Thoracic aorta (tissue), 2 donors: ENCODE measurements at regions not wholly inside any gene's neighbourhood (a gene's known extent, or its start where the extent isn't known, plus 50 kb on each side); places are given as distances from the start of the nearest gene placed in this dataset.

Experiments used
- ATAC-seq: fragments of 150-250 bp; one replicate; pipeline ENCODE4 v1.8.0; 2017; ENCODE audit warnings: low read depth; ENCODE audit not compliant: insufficient number of reproducible peaks, low FRiP score
- DNase-seq: peaks from one replicate; pipeline ENCODE4 v3.0.0-alpha.2; 2020; ENCODE audit warnings: low spot score
- H3K27ac ChIP-seq, 2 donors: fragments of 200-600 bp; sonication (generic); 1 replicate in 1 of 2; 2 replicates in 1 of 2; pipeline ENCODE4 v1.5.1; 2016; ENCODE audit warnings: mild to moderate bottlenecking in 2 of 2, moderate library complexity in 2 of 2
- H3K27me3 ChIP-seq: fragments of 200-600 bp; sonication (generic); replicated peaks from 2 replicates; pipeline ENCODE4 v1.6.0; 2016; ENCODE audit warnings: mild to moderate bottlenecking; ENCODE audit not compliant: insufficient read depth
- H3K36me3 ChIP-seq: fragments of 200-600 bp; sonication (generic); one replicate; pipeline ENCODE4 v1.5.1; 2016
- H3K4me1 ChIP-seq, 2 donors: fragments of 200-600 bp; sonication (generic); 1 replicate in 1 of 2; 2 replicates in 1 of 2; pipeline versions ENCODE4 v1.5.1 to v1.6.0; 2016; ENCODE audit warnings: low read depth in 2 of 2, mild to moderate bottlenecking in 1 of 2; ENCODE audit not compliant: control insufficient read depth in 1 of 2
- H3K4me3 ChIP-seq: fragments of 200-600 bp; sonication (generic); 2 replicates; pipeline ENCODE4 v1.5.1; 2016; ENCODE audit warnings: mild to moderate bottlenecking
- H3K9me3 ChIP-seq: fragments of 200-600 bp; sonication (generic); 2 replicates; pipeline ENCODE4 v1.5.1; 2016
- TF ChIP-seq, protein P1 (sequence below): fragments of 200-600 bp; sonication (generic); IDR thresholded peaks from one replicate; pipeline ENCODE4 v1.5.1; 2019; ENCODE audit warnings: antibody characterized with exemption

DNA sequence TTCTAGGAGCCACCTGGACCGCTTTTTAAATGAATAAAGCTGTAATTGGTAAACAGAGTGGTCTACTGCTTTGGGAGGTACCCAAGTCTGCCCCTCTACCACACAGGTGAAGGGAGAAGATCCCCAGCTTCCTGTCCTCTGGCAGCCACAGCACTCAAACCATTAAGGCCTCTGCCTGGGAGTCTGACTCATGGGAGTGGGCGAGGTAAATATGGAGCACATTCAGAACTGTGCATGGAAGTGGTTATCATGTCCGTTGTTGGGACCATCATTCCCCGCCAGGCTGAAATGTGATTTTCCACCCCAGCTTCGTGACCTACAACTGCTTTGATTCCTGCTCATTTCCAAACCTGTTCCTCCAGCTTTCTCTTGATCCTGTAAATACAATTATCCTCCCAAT lies 59.5 kb upstream of the ALDH1B1 start:
- DNase-seq: no peak
- TF ChIP-seq, protein P1, sequence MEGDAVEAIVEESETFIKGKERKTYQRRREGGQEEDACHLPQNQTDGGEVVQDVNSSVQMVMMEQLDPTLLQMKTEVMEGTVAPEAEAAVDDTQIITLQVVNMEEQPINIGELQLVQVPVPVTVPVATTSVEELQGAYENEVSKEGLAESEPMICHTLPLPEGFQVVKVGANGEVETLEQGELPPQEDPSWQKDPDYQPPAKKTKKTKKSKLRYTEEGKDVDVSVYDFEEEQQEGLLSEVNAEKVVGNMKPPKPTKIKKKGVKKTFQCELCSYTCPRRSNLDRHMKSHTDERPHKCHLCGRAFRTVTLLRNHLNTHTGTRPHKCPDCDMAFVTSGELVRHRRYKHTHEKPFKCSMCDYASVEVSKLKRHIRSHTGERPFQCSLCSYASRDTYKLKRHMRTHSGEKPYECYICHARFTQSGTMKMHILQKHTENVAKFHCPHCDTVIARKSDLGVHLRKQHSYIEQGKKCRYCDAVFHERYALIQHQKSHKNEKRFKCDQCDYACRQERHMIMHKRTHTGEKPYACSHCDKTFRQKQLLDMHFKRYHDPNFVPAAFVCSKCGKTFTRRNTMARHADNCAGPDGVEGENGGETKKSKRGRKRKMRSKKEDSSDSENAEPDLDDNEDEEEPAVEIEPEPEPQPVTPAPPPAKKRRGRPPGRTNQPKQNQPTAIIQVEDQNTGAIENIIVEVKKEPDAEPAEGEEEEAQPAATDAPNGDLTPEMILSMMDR: no peak
- Histone ChIP-seq H3K4me3 (no peak overlapping the region), H3K27me3 (no peaks in the 10 kb centered on the region), H3K4me1 (peaks cover 0 to 7% of the 10 kb centered on the region in 2 donors), H3K36me3 (no peaks in the 10 kb centered on the region), H3K27ac (no peak overlapping the region), H3K9me3 (no peaks in the 10 kb centered on the region)
- no peak for ATAC-seq

GRCh38 chr9:38332625-38333024 lies 59.9 kb upstream of the ALDH1B1 start:
- ATAC-seq (no peak), DNase-seq (no peak)
- no peak overlapping the region for H3K4me3 ChIP-seq
- no peak overlapping the region for H3K27ac ChIP-seq
- H3K36me3 ChIP-seq: no peaks in the 10 kb centered on the region
- peaks cover 0 to 6% of the 10 kb centered on the region in 2 donors for H3K4me1 ChIP-seq
- TF ChIP-seq, protein P1: no peak
- H3K9me3 ChIP-seq: no peaks in the 10 kb centered on the region
- H3K27me3 ChIP-seq: no peaks in the 10 kb centered on the region

DNA sequence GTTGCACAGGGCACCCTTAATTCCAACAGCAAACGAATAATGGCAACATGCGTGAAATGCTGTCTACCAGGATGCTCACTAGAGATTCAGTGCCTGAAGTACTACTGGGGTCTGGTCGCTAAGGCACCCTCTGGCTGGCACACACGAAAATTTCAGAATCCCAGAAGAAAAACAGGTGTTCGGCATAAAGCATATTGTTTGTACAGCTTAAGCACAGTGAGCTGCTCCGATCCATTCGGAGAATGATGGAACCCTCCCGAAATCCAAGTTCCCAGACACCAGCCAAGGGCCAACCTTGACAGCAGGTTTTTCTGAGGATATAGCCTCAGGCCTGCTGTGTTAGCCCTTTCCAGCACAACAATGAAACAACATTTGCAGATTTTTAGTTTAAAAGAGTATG lies 61.4 kb upstream of the ALDH1B1 start:
- no peak for ATAC-seq
- Histone ChIP-seq H3K4me1 (no peaks in the 10 kb centered on the region), H3K9me3 (no peaks in the 10 kb centered on the region), H3K36me3 (no peaks in the 10 kb centered on the region), H3K4me3 (no peak overlapping the region), H3K27ac (no peak overlapping the region), H3K27me3 (no peaks in the 10 kb centered on the region)
- TF ChIP-seq, protein P1: no peak
- DNase-seq: no peak

DNA sequence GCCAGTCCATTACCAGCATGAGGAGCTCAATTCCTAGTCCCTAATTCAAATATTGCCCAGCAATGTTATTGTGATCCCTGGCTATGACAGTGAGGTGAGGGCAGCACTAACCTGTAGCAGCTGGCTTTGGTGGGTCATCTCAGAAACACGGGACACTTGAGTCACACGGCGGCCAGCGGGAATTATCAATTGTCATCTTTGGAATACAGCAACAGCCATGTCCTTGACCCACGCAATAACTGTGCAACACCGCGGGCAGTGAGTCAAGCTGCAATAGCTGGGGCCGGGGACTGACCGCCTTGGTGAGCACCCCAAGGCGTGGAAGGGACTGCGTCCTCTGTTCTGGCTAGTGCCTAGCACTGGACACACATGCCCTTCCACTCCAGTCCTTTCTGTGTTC lies 62.5 kb upstream of the ALDH1B1 start:
- no peak for DNase-seq
- TF ChIP-seq, protein P1: no peak
- no peaks in the 10 kb centered on the region for H3K9me3 ChIP-seq
- H3K27ac ChIP-seq: no peak overlapping the region
- H3K36me3 ChIP-seq: no peaks in the 10 kb centered on the region
- no peaks in the 10 kb centered on the region for H3K27me3 ChIP-seq
- no peak for ATAC-seq
- no peak overlapping the region for H3K4me3 ChIP-seq
- no peaks in the 10 kb centered on the region for H3K4me1 ChIP-seq

- TF ChIP-seq, protein P1: no peak
- H3K27me3 ChIP-seq: no peaks in the 10 kb centered on the region
- no peak for ATAC-seq
Measured at GRCh38 chr9:38328765-38329164, 63.7 kb upstream of the ALDH1B1 start.

More at GRCh38 chr9:38328765-38329164, 63.7 kb upstream of the ALDH1B1 start:
- Histone ChIP-seq H3K4me1 (no peaks in the 10 kb centered on the region), H3K27ac (no peak overlapping the region), H3K9me3 (no peaks in the 10 kb centered on the region), H3K4me3 (no peak overlapping the region), H3K36me3 (no peaks in the 10 kb centered on the region)
- no peak for DNase-seq
